Muscle of arm (tissue), 1 donor: ENCODE measurements at regions not wholly inside any gene's neighbourhood (a gene's known extent, or its start where the extent isn't known, plus 50 kb on each side); places are given as distances from the start of the nearest gene placed in this dataset.
"Not testable (repeated sequence)": the region's sequence is repeated elsewhere in the genome, so short reads cannot be mapped to it uniquely, and the experiment has no call there.

Source experiments
- DNase-seq: peaks from one replicate; pipeline ENCODE4 v3.0.0-alpha.2; 2013

DNA sequence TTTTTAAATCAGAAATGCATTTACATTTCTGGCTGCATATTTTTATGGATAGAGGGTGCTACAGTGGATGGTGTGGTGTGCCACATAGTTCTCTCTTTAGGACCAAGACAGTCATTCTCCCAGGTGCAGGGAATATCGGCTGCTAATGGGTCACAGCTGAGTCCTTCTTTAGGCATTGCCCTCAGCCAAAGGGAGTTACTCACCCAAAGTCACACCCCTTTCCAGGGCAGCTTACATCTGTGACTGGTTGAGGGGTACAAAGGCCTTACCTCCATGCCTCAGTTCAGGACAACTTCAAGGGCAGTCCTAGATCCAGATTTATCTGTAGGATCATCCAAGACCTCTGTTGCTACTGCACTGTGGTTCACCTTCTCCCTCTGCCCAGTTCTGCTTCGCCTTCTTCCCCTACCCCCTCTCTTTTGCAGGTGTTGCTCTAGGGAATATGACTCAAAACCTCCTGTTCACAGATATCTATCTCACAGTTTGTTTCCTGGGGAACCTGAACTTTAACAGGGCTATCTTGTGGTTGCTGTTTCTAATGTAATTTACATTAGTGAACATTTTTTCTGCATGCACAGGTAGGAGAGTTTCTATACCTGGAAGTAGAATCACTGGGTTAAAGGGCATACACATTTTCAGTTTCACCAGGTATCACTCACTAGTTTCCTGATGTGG lies 413.9 kb downstream of the RPS6KC1 start:
- no peak for DNase-seq

- no peak for DNase-seq
Measured at GRCh38 chr1:213466541-213466940, 415.5 kb downstream of the RPS6KC1 start.

GRCh38 chr1:213474054-213474453 lies 423.0 kb downstream of the RPS6KC1 start:
- DNase-seq = peak; percentile 35

DNA sequence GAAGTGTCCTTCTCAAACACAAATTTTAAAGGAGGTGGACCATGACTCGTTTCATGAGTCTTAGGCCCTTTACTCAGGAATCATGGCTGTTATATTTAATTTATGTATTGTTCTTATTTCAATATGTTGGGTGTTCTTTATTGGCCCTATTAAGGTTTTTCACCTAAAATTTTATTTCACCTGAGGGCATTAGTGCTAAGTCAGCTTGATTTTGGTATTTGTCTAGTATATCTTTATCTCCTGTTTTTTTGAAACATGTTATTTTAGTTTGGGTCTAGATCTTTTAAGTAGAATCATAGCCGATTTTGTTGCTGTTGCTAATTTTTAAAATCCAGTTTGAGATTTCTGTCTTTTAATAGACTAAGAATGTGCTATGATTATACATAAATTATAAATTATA lies 430.4 kb downstream of the RPS6KC1 start:
- no peak for DNase-seq

DNA sequence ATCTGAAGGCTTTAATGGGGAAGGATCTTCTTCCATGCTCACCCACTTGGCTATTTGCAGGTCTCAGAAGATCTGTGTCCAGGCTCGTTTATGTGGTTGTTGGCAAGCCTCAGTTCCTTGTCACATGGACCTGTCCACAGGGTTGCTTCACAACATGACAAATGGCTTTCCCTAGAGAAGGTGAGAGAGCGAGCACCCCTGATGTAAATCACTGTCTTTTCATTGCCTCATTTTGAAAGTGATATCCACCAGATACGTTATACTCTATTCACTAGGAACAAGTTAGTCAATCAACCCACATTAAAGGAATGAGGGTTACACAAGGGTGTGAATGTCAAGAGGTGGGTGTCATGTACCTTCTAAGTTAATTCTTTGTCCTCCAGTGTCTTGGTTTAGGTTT lies 433.3 kb downstream of the RPS6KC1 start:
- DNase-seq = no peak

GRCh38 chr1:213484758-213485157 lies 433.7 kb downstream of the RPS6KC1 start:
- no peak for DNase-seq

GRCh38 chr1:213486488-213486887 lies 435.4 kb downstream of the RPS6KC1 start:
- no peak for DNase-seq

GRCh38 chr1:213491468-213491867 lies 440.4 kb downstream of the RPS6KC1 start:
- DNase-seq = no peak

GRCh38 chr1:213492161-213493041 lies 441.4 kb downstream of the RPS6KC1 start:
- DNase-seq = no peak

GRCh38 chr1:213499444-213499843 lies 448.4 kb downstream of the RPS6KC1 start:
- DNase-seq = no peak

- no peak for DNase-seq
Measured at GRCh38 chr1:213507472-213508223, 456.6 kb downstream of the RPS6KC1 start.

DNA sequence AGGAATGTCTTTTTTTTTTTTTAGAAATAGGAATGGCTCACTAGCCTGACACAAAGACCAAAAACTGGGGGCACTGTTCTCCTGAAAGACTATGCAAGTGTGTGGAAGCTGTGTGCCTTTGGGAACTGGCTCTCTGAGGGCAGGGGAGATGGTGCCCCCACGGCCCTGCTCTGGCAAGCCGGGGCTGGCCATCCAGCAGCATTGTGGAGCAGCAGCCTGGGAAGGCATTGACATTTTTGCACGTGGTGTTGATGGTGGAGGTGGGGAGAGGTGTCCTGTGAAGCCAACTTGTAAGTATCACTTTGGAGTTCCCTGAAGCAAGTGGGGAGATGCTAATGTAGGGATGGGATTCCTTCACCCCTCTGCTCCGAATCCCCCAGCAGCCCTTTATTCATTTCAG lies 460.1 kb downstream of the RPS6KC1 start:
- DNase-seq = no peak

DNA sequence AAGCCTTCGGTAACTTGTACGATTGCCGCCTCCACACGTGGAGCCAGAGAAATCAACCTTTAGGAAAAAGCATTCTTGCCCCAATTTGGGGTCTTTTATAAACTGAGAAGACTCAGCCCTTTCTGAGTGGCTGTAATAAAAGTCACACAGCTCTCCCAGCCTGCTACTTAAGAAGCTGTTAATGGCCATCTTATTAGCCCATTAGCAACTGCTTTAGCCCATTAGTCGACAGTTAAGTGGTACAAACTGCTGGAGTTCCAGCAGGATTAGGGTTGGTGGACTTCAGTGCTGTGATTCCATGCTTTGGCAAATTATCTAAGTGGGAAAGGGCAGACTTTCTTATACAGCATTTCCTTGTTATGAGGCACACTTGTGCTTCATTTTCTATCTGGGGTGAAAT lies 461.3 kb downstream of the RPS6KC1 start:
- no peak for DNase-seq

- DNase-seq = no peak
Measured at GRCh38 chr1:213513006-213513405, 462.0 kb downstream of the RPS6KC1 start.

DNA sequence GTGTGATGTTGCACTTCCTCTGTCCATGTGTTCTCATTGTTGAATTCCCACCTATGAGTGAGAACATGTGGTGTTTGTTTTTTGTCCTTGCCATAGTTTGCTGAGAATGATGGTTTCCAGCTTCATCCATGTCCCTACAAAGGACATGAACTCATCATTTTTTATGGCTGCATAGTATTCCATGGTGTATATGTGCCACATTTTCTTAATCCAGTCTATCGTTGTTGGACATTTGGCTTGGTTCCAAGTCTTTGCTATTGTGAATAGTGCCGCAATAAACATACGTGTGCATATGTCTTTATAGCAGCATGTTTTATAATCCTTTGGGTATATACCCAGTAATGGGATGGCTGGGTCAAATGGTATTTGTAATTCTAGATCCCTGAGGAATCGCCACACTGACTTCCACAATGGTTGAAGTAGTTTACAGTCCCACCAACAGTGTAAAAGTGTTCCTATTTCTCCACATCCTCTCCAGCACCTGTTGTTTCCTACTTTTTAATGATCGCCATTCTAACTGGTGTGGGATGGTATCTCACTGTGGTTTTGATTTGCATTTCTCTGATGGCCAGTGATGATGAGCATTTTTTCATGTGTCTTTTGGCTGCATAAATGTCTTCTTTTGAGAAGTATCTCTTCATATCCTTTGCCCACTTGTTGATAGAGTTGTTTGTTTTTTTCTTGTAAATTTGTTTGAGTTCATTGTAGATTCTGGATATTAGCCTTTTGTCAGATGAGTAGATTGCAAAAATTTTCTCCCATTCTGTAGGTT lies 463.6 kb downstream of the RPS6KC1 start:
- not testable (repeated sequence) for DNase-seq

- no peak for DNase-seq
Measured at GRCh38 chr1:213519098-213519497, 468.1 kb downstream of the RPS6KC1 start.

DNA sequence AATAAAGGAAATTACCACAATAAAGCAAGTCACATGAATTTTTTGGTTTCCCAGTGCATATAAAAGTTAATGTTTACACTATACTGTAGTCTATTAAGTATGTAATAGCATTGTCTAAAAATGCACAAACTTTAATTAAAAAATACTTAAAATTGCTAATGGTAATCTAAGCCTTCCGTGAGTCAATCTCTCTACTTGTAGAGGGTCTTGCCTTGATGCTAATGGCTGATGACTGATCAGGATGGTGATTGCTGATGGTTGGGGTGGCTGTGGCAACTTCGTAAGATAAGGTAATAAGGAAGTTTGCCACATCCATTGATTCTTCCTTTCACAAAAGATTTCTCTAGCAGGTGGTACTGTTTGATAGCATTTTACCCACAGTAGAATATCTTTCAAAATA lies 466.6 kb upstream of the PROX1 start:
- no peak for DNase-seq

- no peak for DNase-seq
Measured at GRCh38 chr1:213523781-213524398, 463.9 kb upstream of the PROX1 start.

- no peak for DNase-seq
Measured at GRCh38 chr1:213526306-213526705, 461.5 kb upstream of the PROX1 start.

DNA sequence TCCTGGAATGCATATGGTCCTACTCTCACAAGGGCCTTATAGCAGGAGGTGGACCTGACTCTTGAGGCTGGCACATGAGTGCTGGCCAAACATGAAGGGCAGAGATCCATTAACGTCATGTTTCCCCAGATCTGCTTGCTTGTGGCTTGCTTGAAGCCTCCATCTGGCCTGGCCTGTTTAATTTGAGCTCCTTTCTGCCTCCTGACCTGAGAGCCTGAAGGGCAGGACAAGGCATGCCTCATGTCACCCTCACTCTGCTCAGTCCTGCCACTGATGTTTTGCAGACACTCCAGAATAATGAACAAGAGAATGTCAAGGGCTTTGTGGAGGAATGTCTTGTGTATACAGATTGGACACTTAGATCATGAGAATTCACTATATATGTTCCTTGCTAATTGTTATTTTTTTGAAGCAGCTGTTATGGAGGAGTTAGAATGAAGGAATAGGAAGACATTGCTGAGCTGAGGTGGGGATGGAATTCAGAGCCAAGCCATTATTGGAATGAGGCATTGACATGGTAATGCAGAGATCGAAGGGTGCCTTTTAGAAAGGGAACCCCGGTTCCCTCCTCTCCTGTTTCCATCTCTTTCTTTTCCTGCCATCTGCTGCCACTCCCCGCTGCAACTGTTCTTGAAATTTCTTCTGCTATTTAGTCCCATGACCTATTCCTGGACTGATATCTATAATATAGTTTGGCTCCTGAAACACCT lies 457.0 kb upstream of the PROX1 start:
- DNase-seq = no peak
